WTC11 (cell line): ENCODE measurements at regions not wholly inside any gene's neighbourhood (a gene's known extent, or its start where the extent isn't known, plus 50 kb on each side); places are given as distances from the start of the nearest gene placed in this dataset.

Experiments
- ATAC-seq: fragments of 200-7000 bp; cut with Tn5 transposase; 2 replicates; pipeline ENCODE4 v1.10.0; 2021; ENCODE audit warnings: mild to moderate bottlenecking, moderate library complexity
- CTCF ChIA-PET: fragments of 300-600 bp; sonication (Branson Sonifier 250); formaldehyde crosslinking; loops from one replicate; lab custom pipeline; 2021; ENCODE audit warnings: antibody characterized with exemption; lab: Charles Lee
- POLR2A ChIA-PET: fragments of 350-600 bp; sonication (Branson Sonifier 250); formaldehyde crosslinking; loops from one replicate; lab custom pipeline; 2021; ENCODE audit warnings: antibody characterized with exemption; lab: Charles Lee
- DNase-seq: peaks from one replicate; pipeline ENCODE4 v3.0.0; 2021; ENCODE audit warnings: low spot score
- H3K27ac Mint-ChIP-seq: 2 replicates; pipeline ENCODE4 v1.8.0; 2021; ENCODE audit warnings: mixed read lengths
- H3K27me3 Mint-ChIP-seq: 2 replicates; pipeline ENCODE4 v1.8.0; 2021; ENCODE audit warnings: low read depth, mild to moderate bottlenecking, moderate library complexity, mixed read lengths
- H3K36me3 Mint-ChIP-seq: 2 replicates; pipeline ENCODE4 v1.8.0; 2021; ENCODE audit warnings: mixed read lengths
- H3K4me1 Mint-ChIP-seq: 2 replicates; pipeline ENCODE4 v1.8.0; 2022; ENCODE audit warnings: mixed read lengths
- H3K4me3 Mint-ChIP-seq: 2 replicates; pipeline ENCODE4 v1.8.0; 2021; ENCODE audit warnings: mild to moderate bottlenecking, moderate library complexity, mixed read lengths
- H3K9me3 Mint-ChIP-seq: 2 replicates; pipeline ENCODE4 v1.8.0; 2021; ENCODE audit warnings: mixed read lengths
- CREM ChIP-seq: sonication (generic); formaldehyde crosslinking; IDR thresholded peaks from 2 replicates; pipeline ENCODE4 v1.8.1; 2022; ENCODE audit warnings: mild to moderate bottlenecking, missing genetic modification reagents, moderate library complexity
- CTCF ChIP-seq: fragments of 200-600 bp; IDR thresholded peaks from 2 replicates; pipeline ENCODE4 v1.8.0; 2022; ENCODE audit warnings: antibody characterized with exemption
- E2F1 ChIP-seq: sonication (generic); formaldehyde crosslinking; IDR thresholded peaks from 2 replicates; pipeline ENCODE4 v1.8.0; 2022; ENCODE audit warnings: mild to moderate bottlenecking, missing genetic modification reagents
- ETV6 ChIP-seq: sonication (generic); formaldehyde crosslinking; IDR thresholded peaks from 2 replicates; pipeline ENCODE4 v1.8.1; 2022; ENCODE audit warnings: mild to moderate bottlenecking, missing genetic modification reagents
- FOXJ3 ChIP-seq: sonication (generic); formaldehyde crosslinking; IDR thresholded peaks from 2 replicates; pipeline ENCODE4 v1.9.0; 2021; ENCODE audit warnings: missing genetic modification reagents, mild to moderate bottlenecking, borderline replicate concordance
- FOXP1 ChIP-seq: sonication (generic); formaldehyde crosslinking; IDR thresholded peaks from 2 replicates; pipeline ENCODE4 v1.8.0; 2022; ENCODE audit warnings: missing genetic modification reagents, mild to moderate bottlenecking, moderate library complexity, borderline replicate concordance
- FOXP4 ChIP-seq: sonication (generic); formaldehyde crosslinking; IDR thresholded peaks from 2 replicates; pipeline ENCODE4 v1.8.0; 2022; ENCODE audit warnings: mild to moderate bottlenecking, missing genetic modification reagents
- GTF2I ChIP-seq: fragments of 250-450 bp; sonication (Bioruptor Pico); conservative IDR thresholded peaks from 2 replicates; pipeline ENCODE4 v1.4.0; 2021; ENCODE audit warnings: mild to moderate bottlenecking
- HMGA2 ChIP-seq: fragments of 250-450 bp; sonication (Bioruptor Pico); IDR thresholded peaks from 2 replicates; pipeline ENCODE4 v1.4.0; 2021; ENCODE audit warnings: mild to moderate bottlenecking, moderate library complexity
- HMGXB4 ChIP-seq: sonication (generic); formaldehyde crosslinking; IDR thresholded peaks from 2 replicates; pipeline ENCODE4 v1.8.1; 2023; ENCODE audit warnings: mild to moderate bottlenecking, moderate library complexity, missing genetic modification reagents
- IRF1 ChIP-seq: sonication (generic); formaldehyde crosslinking; IDR thresholded peaks from 2 replicates; pipeline ENCODE4 v1.8.0; 2023; ENCODE audit warnings: missing genetic modification reagents
- KAT7 ChIP-seq: sonication (generic); formaldehyde crosslinking; IDR thresholded peaks from 2 replicates; pipeline ENCODE4 v1.8.1; 2023; ENCODE audit warnings: missing genetic modification reagents, mild to moderate bottlenecking, borderline replicate concordance
- NFATC4 ChIP-seq: fragments of 250-450 bp; sonication (Bioruptor Pico); IDR thresholded peaks from 2 replicates; pipeline ENCODE4 v1.9.0; 2021; ENCODE audit warnings: mild to moderate bottlenecking
- NR1H2 ChIP-seq: sonication (generic); formaldehyde crosslinking; IDR thresholded peaks from 2 replicates; pipeline ENCODE4 v1.9.0; 2021; ENCODE audit warnings: mild to moderate bottlenecking, moderate library complexity, missing genetic modification reagents
- NR2C2 ChIP-seq: sonication (generic); formaldehyde crosslinking; IDR thresholded peaks from 2 replicates; pipeline ENCODE4 v1.8.0; 2022; ENCODE audit warnings: mild to moderate bottlenecking, missing genetic modification reagents
- PRRX2 ChIP-seq: fragments of 250-450 bp; sonication (Bioruptor Pico); IDR thresholded peaks from 2 replicates; pipeline ENCODE4 v1.8.0; 2021; ENCODE audit warnings: mild to moderate bottlenecking
- SMAD3 ChIP-seq: sonication (generic); formaldehyde crosslinking; IDR thresholded peaks from 2 replicates; pipeline ENCODE4 v1.8.0; 2022; ENCODE audit warnings: missing genetic modification reagents, mild to moderate bottlenecking, borderline replicate concordance
- USF1 ChIP-seq: sonication (generic); formaldehyde crosslinking; IDR thresholded peaks from 2 replicates; pipeline ENCODE4 v1.8.0; 2022; ENCODE audit warnings: mild to moderate bottlenecking, missing genetic modification reagents
- ZBTB43 ChIP-seq: sonication (generic); formaldehyde crosslinking; IDR thresholded peaks from 2 replicates; pipeline ENCODE4 v1.8.1; 2023; ENCODE audit warnings: mild to moderate bottlenecking, missing genetic modification reagents
- ZNF138 ChIP-seq: sonication (generic); formaldehyde crosslinking; conservative IDR thresholded peaks from 2 replicates; pipeline ENCODE4 v1.8.1; 2022; ENCODE audit warnings: mild to moderate bottlenecking, moderate library complexity, missing genetic modification reagents
- ZNF396 ChIP-seq: fragments of 250-450 bp; sonication (Bioruptor Pico); IDR thresholded peaks from 2 replicates; pipeline ENCODE4 v1.8.0; 2021; ENCODE audit warnings: mild to moderate bottlenecking, moderate library complexity, borderline replicate concordance
- ZNF671 ChIP-seq: fragments of 250-450 bp; sonication (Bioruptor Pico); IDR thresholded peaks from 2 replicates; pipeline ENCODE4 v1.8.0; 2021; ENCODE audit warnings: mild to moderate bottlenecking

GRCh38 chr4:14669371-14669770 lies 332.9 kb upstream of the CPEB2 start (continued):
- TF ChIP-seq FOXP4 (CRISPR knock-in tag), result no peak
- no peak for TF ChIP-seq ZBTB43 (CRISPR knock-in tag)
- TF ChIP-seq PRRX2 (CRISPR knock-in tag), result no peak
- no peak for TF ChIP-seq KAT7 (CRISPR knock-in tag)
- TF ChIP-seq, all 79 proteins: peak for 0

- Mint-ChIP-seq H3K27ac (no peak overlapping the region), H3K9me3 (peaks cover 13% of the 10 kb centered on the region)
- POLR2A ChIA-PET, result no interaction called here
- ATAC-seq, result no peak
- TF ChIP-seq FOXJ3 (CRISPR knock-in tag), result no peak
- no peak for TF ChIP-seq NR2C2 (CRISPR knock-in tag)
- no peak for TF ChIP-seq HMGA2 (CRISPR knock-in tag)
- TF ChIP-seq ZNF138 (CRISPR knock-in tag), result no peak
- TF ChIP-seq CREM, result no peak
- TF ChIP-seq NFATC4 (CRISPR knock-in tag), result no peak
- TF ChIP-seq SMAD3, result no peak
- no peak for TF ChIP-seq USF1 (CRISPR knock-in tag)
- TF ChIP-seq, all 79 proteins: peak for 0
- Mint-ChIP-seq H3K27me3 (no peaks in the 10 kb centered on the region; the same call in 1 of the 2 replicates), H3K4me3 (no peak overlapping the region), H3K36me3 (peaks cover 12% of the 10 kb centered on the region), H3K4me1 (peaks cover 10% of the 10 kb centered on the region)
- no peak for DNase-seq
- CTCF ChIA-PET, result no interaction called here
Measured at GRCh38 chr4:14671146-14671545, 331.1 kb upstream of the CPEB2 start.

- Mint-ChIP-seq H3K4me1 (peaks cover 11% of the 10 kb centered on the region), H3K9me3 (no peaks in the 10 kb centered on the region), H3K36me3 (no peaks in the 10 kb centered on the region), H3K27ac (no peak overlapping the region), H3K27me3 (no peaks in the 10 kb centered on the region), H3K4me3 (no peak overlapping the region)
- ATAC-seq (no peak), DNase-seq (no peak)
- POLR2A ChIA-PET, result no interaction called here
- CTCF ChIA-PET, result no interaction called here
- TF ChIP-seq ZNF671 (CRISPR knock-in tag), result no peak
- no peak for TF ChIP-seq FOXP1
- no peak for TF ChIP-seq IRF1 (CRISPR knock-in tag)
- TF ChIP-seq HMGA2 (CRISPR knock-in tag), result no peak
- no peak for TF ChIP-seq CTCF
- no peak for TF ChIP-seq ETV6 (CRISPR knock-in tag)
- no peak for TF ChIP-seq PRRX2 (CRISPR knock-in tag)
- TF ChIP-seq E2F1 (CRISPR knock-in tag), result no peak
- TF ChIP-seq NR2C2 (CRISPR knock-in tag), result no peak
- no peak for TF ChIP-seq GTF2I
- TF ChIP-seq ZNF138 (CRISPR knock-in tag), result no peak
- TF ChIP-seq ZNF396 (CRISPR knock-in tag), result no peak
- TF ChIP-seq FOXJ3 (CRISPR knock-in tag), result no peak
- no peak for TF ChIP-seq NR1H2 (CRISPR knock-in tag)
- TF ChIP-seq HMGXB4 (CRISPR knock-in tag), result no peak
Measured at GRCh38 chr4:14675279-14675985, 326.8 kb upstream of the CPEB2 start.
